RWPE1 (cell line): ENCODE measurements at regions not wholly inside any gene's neighbourhood (a gene's known extent, or its start where the extent isn't known, plus 50 kb on each side); places are given as distances from the start of the nearest gene placed in this dataset.
A peak's percentile ranks its signal among the peaks of the same experiment; 100 is the strongest.

Experiments
- CTCF ChIA-PET: fragments of 350-600 bp; sonication (Branson Sonifier 250); formaldehyde crosslinking; extraction: SDS; loops from one replicate; lab custom pipeline; 2021; lab: Yijun Ruan, JAX
- POLR2A ChIA-PET: fragments of 400-600 bp; formaldehyde crosslinking; extraction: SDS; loops from one replicate; lab custom pipeline; 2020; ENCODE audit warnings: antibody characterized with exemption; ENCODE audit not compliant: low non-redundant PET; lab: Yijun Ruan, JAX
- DNase-seq: peaks from one replicate; pipeline ENCODE4 v3.0.0; 2012; ENCODE audit warnings: low spot score
- H3K27ac ChIP-seq: fragments of 450-650 bp; 2 replicates; pipeline ENCODE4 v1.5.1; 2017
- TF ChIP-seq, protein P1 (sequence below): fragments of 450-650 bp; conservative IDR thresholded peaks from 2 replicates; pipeline ENCODE4 v1.5.1; 2017; ENCODE audit warnings: low read depth, mild to moderate bottlenecking

DNA sequence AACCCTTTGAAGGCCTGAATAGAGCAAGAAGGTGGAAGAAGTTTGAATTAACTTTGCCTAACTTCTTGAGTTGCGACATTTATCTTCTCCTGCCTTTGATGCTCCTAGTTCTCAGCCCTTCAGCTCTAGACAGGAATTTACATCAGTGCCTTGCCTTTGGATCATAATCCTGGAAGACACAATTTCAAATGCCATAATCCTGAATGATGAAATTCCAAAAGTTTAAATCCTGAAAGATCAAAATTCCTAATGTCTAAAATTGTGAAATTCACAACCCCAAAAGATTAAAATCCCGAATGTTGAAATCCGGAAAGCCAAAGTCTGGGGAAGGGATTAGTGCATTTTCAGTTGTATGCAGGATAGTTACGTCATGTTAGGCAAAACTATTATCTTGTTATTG lies 166.6 kb upstream of the PDZRN3 start:
- ChIA-PET POLR2A (no interaction called here), CTCF (no interaction called here)
- no peak overlapping the region for H3K27ac ChIP-seq
- no peak for DNase-seq
- TF ChIP-seq, protein P1, sequence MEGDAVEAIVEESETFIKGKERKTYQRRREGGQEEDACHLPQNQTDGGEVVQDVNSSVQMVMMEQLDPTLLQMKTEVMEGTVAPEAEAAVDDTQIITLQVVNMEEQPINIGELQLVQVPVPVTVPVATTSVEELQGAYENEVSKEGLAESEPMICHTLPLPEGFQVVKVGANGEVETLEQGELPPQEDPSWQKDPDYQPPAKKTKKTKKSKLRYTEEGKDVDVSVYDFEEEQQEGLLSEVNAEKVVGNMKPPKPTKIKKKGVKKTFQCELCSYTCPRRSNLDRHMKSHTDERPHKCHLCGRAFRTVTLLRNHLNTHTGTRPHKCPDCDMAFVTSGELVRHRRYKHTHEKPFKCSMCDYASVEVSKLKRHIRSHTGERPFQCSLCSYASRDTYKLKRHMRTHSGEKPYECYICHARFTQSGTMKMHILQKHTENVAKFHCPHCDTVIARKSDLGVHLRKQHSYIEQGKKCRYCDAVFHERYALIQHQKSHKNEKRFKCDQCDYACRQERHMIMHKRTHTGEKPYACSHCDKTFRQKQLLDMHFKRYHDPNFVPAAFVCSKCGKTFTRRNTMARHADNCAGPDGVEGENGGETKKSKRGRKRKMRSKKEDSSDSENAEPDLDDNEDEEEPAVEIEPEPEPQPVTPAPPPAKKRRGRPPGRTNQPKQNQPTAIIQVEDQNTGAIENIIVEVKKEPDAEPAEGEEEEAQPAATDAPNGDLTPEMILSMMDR: no peak

DNA sequence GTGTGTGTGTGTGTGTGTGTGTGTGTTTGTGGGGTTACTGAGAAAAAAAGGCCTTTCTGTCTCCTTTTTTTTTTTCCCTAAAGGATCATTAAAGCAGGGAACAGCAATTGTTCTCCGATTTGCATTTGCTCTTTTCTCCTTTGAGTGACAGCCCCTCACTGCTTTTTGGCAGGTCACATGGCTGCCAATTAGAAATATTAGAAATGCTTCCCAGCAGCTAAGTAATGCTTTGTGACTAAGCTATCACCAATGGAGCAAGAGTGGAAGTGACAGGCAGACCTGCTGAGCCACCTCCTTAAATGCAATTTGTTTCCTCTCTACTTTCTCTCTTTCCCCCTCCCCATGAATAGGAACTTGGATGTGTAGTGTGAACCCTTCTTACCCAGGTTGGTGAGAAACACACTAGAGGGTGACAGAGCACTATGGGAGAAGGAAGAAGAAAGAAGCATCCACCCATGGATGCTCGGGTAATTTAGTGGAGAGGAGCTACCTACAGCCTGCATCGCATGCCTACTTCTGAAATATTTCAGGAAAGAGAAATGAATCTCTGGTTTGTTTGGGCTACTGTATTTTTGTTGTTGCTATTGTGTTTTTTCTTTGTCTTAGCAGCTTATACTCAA lies 165.2 kb upstream of the PDZRN3 start:
- POLR2A ChIA-PET: no interaction called here
- TF ChIP-seq, protein P1: no peak
- DNase-seq: no peak
- CTCF ChIA-PET: no interaction called here
- no peak overlapping the region for H3K27ac ChIP-seq

DNA sequence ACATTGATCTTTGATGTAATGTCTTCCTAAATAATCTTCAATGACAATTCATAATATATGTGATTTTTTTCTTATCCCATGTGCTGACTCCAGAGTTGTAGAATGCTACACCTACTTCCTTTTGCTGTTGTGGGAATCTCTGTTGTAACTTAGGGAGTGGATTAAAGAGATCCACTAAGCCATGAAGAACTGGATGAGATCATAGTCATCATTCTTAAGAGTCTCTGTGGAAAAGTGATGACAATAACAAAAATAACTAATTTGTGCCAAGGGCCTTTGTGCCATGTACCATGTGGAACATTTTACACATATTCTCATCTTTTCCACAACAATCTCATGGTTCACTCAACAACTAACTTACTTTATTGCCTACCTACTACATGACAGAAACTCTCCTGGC lies 162.9 kb upstream of the PDZRN3 start:
- TF ChIP-seq, protein P1: no peak
- ChIA-PET POLR2A (no interaction called here), CTCF (no interaction called here)
- H3K27ac ChIP-seq: no peak overlapping the region
- DNase-seq: no peak

DNA sequence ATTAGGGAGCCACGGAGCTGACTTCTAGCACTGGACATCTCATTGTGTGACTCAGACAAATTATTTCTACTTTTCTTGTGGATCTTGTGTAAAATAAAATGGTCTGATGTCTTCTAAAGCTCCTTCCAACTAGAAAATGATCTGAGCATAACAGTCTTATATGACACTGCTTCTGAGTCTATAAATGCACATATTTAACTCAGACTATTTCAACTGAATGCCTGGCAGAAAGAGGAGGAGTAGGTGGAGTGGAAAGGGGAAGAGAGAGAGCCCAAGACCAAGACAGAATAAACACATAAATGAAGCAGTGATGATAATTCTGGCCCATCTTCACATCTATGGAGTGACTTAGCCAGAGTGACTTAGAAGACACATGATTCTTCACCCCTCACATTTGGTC lies 162.3 kb upstream of the PDZRN3 start:
- no peak for DNase-seq
- CTCF ChIA-PET: no interaction called here
- no peak overlapping the region for H3K27ac ChIP-seq
- POLR2A ChIA-PET: no interaction called here
- TF ChIP-seq, protein P1: no peak

DNA sequence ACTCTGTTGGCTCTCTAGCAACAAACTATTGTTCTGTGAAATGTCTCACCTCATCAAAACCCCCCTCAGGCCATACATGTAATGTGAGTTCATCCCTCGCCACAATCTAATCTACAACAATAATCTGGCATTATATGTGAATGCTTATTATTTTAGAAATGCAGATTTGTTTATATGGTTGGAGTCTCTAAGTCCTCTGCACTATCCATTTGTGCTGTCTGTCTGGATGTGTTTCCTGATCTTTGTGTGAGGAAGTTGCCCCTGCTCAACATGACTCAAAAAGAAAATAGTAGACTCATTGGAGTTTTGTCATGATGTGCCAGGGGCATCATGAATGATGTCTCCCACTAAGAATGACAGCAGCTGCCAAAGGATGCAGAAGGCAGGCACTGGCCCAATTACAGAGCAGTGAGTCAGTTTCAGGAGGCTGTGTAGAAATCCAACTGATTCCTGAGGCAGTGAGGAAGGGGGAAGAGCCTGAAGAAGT lies 161.6 kb upstream of the PDZRN3 start:
- ChIA-PET CTCF (interaction anchor here (0.6 kb wide), 1 partner anchor 982 kb away, joined by 3 read pairs; no protein-coding TSS in a partner anchor), POLR2A (no interaction called here)
- no peak overlapping the region; the same call in 1 of the 2 replicates for H3K27ac ChIP-seq
- peak; percentile 30 for DNase-seq
- TF ChIP-seq, protein P1: no peak

DNA sequence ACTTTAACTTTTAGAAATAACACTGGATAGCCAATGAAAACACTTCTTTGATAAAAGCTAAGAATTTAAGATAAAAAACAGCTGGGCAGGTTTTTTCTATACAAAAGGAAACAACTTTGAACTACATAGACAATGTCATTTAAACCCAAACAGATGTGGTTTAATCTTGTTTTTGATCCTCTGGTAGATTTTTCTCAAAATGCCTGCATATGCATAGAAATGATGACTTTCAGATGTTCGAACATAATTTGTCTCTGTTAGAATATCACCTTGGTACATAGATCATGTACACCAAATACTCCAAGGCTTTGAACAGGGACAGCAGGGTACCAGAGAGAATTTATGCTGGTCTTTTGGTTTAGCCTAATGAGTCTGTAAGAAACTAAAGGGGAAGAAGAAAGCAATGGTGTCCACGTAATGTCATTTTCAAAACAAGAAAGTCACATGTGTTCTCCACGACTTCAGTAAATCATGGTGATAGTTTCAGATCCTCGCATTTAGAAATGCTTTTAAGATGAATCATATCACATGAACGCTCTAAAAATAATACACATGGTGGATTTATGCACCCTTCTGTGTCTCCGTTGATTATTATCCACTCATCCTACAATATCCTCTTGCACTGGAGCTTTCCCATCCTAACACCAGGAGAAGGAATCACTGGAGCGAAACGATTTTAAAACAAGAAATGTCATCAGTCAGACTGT lies 160.1 kb upstream of the PDZRN3 start:
- no peak for DNase-seq
- CTCF ChIA-PET: no interaction called here
- POLR2A ChIA-PET: no interaction called here
- TF ChIP-seq, protein P1: no peak
- H3K27ac ChIP-seq: no peak overlapping the region
